Colonic mucosa (tissue), 4 donors: ENCODE measurements at regions not wholly inside any gene's neighbourhood (a gene's known extent, or its start where the extent isn't known, plus 50 kb on each side); places are given as distances from the start of the nearest gene placed in this dataset.

Experiments
- DNase-seq: peaks from one replicate; pipeline ENCODE4 v3.0.0-alpha.2; 2020
- H3K27ac ChIP-seq: fragments of 200-600 bp; one replicate; pipeline ENCODE4 v1.8.0; 2021
- H3K27me3 ChIP-seq: fragments of 200-600 bp; one replicate; pipeline ENCODE4 v1.8.0; 2021
- H3K36me3 ChIP-seq: fragments of 200-600 bp; one replicate; pipeline ENCODE4 v1.8.0; 2021
- H3K4me1 ChIP-seq: fragments of 200-600 bp; one replicate; pipeline ENCODE4 v1.8.0; 2021; ENCODE audit warnings: mild to moderate bottlenecking
- H3K4me3 ChIP-seq: fragments of 200-600 bp; one replicate; pipeline ENCODE4 v1.8.0; 2021
- H3K9ac ChIP-seq, 2 donors: one replicate each; pipeline ENCODE4 v1.7.0; 2013; ENCODE audit warnings: control low read depth in 2 of 2, low read depth in 2 of 2, low read length in 2 of 2
- H3K9me3 ChIP-seq: fragments of 200-600 bp; one replicate; pipeline ENCODE4 v1.8.0; 2021
- CTCF ChIP-seq: fragments of 200-600 bp; IDR thresholded peaks from one replicate; pipeline ENCODE4 v1.8.0; 2022; ENCODE audit warnings: antibody characterized with exemption, mild to moderate bottlenecking
- intact Hi-C: fragments of 100-400 bp; cut with DNase I; formaldehyde crosslinking; loops from one replicate; pipeline ENCODE4 v1.14.1; 2022
- donor health status: healthy.
- donor health status: DM: no; HTN: no; CAD: no.
- donor health status: DM: no; HTN: no; CAD: no.

- no peak for TF ChIP-seq CTCF
- H3K27ac ChIP-seq: no peak overlapping the region
- H3K27me3 ChIP-seq: no peaks in the 10 kb centered on the region
- no peaks in the 10 kb centered on the region for H3K4me1 ChIP-seq
- intact Hi-C loops: no loop called here
- H3K9ac ChIP-seq: no peak overlapping the region
- no peak overlapping the region for H3K4me3 ChIP-seq
- no peaks in the 10 kb centered on the region for H3K9me3 ChIP-seq
- no peak for DNase-seq
- no peaks in the 10 kb centered on the region for H3K36me3 ChIP-seq
These were observed 707.2 kb downstream of the AACS start for GRCh38 chr12:125772403-125772802.

DNA sequence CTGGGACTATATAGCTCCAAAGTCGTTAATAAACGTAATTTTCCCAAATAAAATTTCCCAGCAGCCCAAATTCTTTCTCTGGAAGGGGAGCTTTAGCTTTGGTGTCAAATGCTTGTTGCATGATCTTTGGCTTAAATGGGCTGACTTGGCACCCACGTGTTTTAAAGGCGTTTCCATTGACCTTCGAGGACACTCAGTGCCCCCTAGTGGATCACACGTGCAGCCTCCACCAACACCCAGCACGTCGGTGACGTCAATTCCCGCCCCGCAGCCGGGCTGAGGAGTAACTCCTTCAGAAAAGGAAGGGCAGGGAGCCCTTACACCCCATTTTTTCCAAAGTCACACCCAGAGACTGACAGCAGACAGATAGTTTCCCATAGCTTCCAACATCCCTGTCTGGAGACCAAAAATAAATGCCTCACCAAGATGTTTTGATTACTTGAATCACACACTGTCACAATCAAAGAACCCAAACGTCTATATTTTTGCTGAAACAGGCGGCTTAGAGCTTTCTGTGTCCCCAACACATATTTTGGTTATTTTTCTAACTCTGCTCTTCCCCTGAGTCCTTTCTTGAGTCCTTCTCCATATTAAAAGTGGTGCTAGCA, 707.9 kb downstream of the AACS start:
- intact Hi-C loops: no loop called here
- no peak overlapping the region for H3K27ac ChIP-seq
- H3K27me3 ChIP-seq: no peaks in the 10 kb centered on the region
- no peaks in the 10 kb centered on the region for H3K4me1 ChIP-seq
- no peaks in the 10 kb centered on the region for H3K36me3 ChIP-seq
- DNase-seq: no peak
- H3K4me3 ChIP-seq: no peak overlapping the region
- no peaks in the 10 kb centered on the region for H3K9me3 ChIP-seq
- no peak for TF ChIP-seq CTCF
- H3K9ac ChIP-seq: no peak overlapping the region

- H3K9me3 ChIP-seq: no peaks in the 10 kb centered on the region
- no peaks in the 10 kb centered on the region for H3K4me1 ChIP-seq
- no peak for TF ChIP-seq CTCF
- no peaks in the 10 kb centered on the region for H3K36me3 ChIP-seq
- no peak for DNase-seq
- H3K27ac ChIP-seq: no peak overlapping the region
- H3K9ac ChIP-seq: no peak overlapping the region
- H3K4me3 ChIP-seq: no peak overlapping the region
- intact Hi-C loops: no loop called here
- no peaks in the 10 kb centered on the region for H3K27me3 ChIP-seq
These were observed 710.3 kb downstream of the AACS start for GRCh38 chr12:125775507-125775906.

- Histone ChIP-seq H3K4me1 (no peaks in the 10 kb centered on the region), H3K9ac (no peak overlapping the region), H3K27ac (no peak overlapping the region), H3K27me3 (no peaks in the 10 kb centered on the region), H3K9me3 (no peaks in the 10 kb centered on the region), H3K4me3 (no peak overlapping the region), H3K36me3 (no peaks in the 10 kb centered on the region)
- intact Hi-C loops: no loop called here
- no peak for DNase-seq
- TF ChIP-seq CTCF: no peak
These were observed 711.0 kb downstream of the AACS start for GRCh38 chr12:125776212-125776611.

DNA sequence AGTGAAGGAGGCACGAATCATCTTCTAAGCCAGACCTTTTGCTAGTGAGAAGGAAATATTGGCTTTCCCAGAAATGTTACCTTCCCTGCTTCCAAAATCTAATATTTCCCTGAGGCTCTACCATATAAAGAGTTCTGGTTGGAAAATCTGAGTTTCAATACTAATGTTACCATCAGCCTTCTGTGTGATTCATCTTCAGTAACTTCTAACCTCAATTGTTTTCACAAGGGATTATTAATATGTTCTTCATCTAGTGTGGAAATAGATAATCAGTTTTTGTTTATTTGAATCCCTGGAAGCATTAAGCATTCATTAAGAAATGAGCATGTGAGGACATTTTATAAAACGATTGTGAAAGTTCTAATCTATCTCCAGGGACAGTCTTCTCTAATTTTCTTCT, 720.9 kb downstream of the AACS start:
- no peaks in the 10 kb centered on the region for H3K9me3 ChIP-seq
- DNase-seq: no peak
- no peaks in the 10 kb centered on the region for H3K27me3 ChIP-seq
- intact Hi-C loops: no loop called here
- no peaks in the 10 kb centered on the region for H3K36me3 ChIP-seq
- no peaks in the 10 kb centered on the region for H3K4me1 ChIP-seq
- TF ChIP-seq CTCF: no peak
- no peak overlapping the region for H3K4me3 ChIP-seq
- H3K9ac ChIP-seq: no peak overlapping the region
- no peak overlapping the region for H3K27ac ChIP-seq
